NCI-H128 (cell line): ENCODE measurements at regions not wholly inside any gene's neighbourhood (a gene's known extent, or its start where the extent isn't known, plus 50 kb on each side); places are given as distances from the start of the nearest gene placed in this dataset.
"Not testable (repeated sequence)": the region's sequence is repeated elsewhere in the genome, so short reads cannot be mapped to it uniquely, and the experiment has no call there.

Experiments
- DNase-seq: peaks from one replicate; lab custom pipeline; 2025; ENCODE audit not compliant: unreplicated experiment; lab: John Stamatoyannopoulos, UW

DNA sequence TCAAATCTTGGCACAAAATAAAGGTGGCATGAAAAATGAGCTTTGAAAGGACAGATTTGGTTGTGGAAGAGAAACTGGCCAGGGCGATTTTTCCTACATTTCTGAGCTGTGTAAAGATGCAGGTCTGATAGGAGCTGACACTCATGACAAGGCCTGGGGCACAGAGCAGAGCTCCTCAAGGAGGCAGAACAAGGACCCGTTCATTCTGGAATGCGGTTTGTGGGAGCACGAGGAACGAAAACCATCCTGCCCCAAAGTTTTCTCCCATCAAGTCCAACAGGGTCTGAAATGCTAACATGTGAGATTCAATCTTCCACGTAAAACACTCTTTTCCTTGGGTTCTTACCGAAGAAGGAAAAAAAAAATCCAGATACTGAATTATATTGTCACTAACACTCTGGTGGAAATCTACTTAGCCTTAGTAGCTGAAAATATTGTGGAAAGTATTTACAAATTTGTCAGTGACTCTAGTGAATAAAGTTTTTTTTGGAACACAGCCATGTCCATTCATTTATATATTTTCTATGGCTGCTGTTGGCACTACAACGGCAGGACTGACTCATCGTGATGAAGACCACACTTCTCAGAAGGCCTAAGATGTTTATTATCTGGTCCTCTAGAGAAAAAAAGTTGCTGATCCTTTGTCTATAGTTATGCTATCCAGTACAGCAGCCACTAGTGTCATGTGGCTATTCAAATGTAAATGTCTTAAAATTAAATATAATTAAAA, 215.7 kb downstream of the BAMBI start:
- DNase-seq = no peak

DNA sequence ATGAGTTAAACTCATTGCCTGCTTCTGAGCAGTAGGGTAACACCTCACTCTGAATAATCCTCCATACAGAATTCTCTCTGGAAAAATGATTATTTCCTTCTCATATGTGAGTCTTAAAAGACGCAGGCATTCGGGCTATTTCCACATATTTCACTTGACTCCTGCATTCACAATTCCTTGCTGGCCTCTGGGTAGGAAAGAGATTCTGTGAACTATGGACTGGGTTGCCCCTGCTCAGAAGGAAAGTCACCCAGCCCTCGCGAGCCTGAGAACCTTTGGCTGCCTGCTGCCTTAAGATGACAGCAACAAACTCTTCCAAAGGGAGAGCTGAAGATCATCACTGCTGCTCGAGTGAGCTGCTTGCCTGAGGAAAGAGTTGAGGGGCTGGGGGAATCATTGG, 216.8 kb downstream of the BAMBI start:
- DNase-seq = no peak

DNA sequence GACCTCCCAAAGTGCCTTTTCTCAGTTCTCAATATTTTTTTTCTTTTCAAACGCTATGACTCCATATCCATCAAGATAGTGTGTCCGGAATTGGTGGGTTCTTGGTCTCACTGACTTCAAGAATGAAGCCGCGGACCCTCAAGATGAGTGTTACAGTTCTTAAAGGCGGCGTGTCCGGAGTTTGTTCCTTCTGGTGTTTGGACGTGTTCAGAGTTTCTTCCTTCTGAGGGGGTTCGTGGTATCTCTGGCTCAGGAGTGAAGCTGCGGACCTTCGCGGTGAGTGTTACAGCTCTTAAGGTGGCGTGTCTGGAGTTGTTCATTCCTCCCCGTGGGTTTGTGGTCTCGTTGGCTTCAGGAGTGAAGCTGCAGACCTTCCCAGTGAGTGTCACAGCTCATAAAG, 218.3 kb downstream of the BAMBI start:
- DNase-seq = not testable (repeated sequence)

DNA sequence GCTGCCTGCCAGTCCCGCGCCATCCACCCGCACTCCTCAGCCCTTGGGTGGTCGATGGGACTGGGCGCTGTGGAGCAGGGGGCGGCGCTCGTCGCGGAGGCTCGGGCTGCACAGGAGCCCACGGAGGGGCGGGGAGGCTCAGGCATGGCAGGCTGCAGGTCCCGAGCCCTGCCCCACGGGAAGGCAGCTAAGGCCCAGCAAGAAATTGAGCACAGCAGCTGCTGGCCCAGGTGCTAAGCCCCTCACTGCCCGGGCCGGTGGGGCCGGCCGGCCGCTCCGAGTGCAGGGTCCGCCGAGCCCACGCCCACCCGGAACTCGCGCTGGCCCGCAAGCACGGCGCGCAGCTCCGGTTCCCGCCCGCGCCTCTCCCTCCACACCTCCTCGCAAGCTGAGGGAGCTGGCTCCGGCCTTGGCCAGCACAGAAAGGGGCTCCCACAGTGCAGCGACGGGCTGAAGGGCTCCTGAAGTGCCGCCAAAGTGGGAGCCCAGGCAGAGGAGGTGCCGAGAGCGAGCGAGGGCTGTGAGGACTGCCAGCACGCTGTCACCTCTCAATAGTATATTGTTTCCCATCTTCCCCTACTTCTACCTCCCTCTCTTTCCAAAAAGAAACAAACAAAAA, 219.6 kb downstream of the BAMBI start:
- not testable (repeated sequence) for DNase-seq

DNA sequence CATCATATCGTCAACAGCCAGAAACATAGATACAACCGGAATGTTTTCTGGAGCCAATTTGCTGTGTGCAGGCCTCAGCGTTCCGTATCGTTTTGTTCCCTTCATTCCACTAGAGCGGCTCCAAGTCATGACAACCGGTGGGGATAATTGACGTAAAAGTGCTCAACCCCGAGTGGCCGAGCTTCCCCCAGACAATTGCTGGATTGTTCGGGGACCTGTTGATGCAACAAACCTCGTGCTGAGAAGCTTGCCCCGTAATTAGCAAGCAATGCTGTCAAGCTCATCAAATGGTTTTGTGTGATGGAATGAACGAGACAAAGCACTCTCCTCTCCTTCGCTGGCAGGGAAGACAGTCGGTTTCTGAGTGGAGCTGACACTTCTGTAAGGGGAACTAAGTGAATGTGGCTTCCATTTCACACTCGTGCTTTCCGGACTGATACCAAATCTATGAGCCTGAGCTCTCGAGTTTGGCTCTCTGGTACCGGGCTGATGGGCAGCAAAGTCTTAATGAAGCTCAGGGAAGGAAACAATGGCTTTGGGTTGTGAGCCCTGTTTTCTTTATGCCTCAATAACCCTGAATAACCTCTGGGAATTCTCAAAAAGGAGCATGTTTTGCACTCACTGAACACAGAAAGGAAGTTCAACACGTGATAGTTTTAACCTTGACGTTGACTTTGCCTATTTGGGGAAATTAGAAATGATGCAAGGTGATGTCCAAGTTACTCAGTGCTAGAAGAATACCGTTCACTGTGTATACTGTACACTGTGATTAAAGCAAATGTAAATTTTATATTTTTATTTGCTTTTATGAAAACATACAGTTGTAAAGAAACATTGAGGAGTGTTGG, 220.5 kb downstream of the BAMBI start:
- no peak for DNase-seq

DNA sequence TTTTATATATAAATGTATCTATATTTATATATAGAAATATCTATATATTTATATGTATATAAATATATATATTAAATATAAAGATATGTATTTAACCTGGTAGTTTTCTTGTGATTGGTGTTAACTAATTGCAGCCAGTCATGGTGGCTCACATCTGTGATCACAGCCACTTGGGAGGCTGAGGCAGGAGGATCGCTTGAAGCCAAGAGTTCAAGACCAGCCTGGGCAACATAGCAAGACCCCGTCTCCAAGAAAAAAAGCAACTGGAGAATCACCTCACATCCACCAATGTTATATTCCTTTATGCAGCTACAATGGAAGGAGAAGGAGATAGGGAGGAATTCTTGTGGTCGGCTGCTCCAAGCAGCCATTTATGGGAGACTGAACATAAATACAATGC, 224.9 kb downstream of the BAMBI start:
- DNase-seq = no peak

DNA sequence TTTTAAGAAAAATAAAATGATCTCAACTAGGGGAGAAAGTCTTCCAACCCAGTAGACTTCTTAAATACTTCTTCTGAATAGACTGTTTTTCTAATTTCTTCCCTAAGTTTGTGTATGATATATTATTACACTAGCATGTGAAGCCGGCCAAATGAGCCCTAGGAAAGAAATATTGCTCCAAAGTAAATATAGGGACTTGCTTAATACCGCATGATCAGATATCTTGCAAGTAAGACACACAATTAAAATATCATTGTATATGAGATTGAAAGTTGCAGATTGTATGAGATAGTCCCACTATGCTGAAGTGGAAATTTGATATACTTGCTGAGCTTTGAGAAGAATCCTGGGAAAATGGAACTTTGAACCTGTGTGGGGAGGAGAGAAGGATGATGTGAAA, 225.7 kb downstream of the BAMBI start:
- DNase-seq = no peak

DNA sequence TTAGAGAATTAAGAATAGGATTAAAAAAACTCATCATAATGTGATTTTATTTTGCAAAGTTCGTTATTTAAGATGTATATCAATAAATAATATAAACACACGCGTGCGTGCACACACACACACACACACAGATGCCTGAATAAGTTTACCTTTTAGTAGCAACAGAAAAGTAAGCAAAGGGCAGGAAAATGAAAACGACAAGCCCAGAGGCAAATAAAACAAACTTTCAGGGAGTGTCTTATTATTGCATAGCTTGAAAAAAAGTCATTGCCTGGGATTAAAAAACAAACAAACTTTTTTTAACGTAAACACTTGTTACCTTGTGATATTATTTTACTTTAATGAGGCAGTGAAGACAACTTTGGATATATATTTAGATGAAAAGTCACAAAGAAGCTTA, 226.4 kb downstream of the BAMBI start:
- no peak for DNase-seq

DNA sequence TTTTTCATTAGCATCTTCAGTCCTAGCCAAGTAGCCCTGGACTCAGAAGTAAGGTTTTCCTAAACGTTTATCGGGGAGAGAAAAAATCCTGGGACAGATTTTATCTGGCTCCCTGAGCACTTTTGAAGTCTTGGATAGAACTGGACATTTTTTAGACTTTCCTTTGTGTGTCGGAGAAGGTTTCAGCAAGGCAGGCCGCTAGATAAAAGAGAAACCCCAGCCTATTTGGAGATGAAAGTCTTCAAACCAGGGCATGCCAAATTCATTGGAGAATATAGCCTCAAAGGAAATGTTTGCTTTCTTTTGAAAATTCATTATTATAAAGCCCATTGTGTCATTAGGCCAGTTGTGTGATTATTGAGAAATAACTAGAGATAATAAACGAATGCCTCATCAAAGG, 228.1 kb downstream of the BAMBI start:
- no peak for DNase-seq

DNA sequence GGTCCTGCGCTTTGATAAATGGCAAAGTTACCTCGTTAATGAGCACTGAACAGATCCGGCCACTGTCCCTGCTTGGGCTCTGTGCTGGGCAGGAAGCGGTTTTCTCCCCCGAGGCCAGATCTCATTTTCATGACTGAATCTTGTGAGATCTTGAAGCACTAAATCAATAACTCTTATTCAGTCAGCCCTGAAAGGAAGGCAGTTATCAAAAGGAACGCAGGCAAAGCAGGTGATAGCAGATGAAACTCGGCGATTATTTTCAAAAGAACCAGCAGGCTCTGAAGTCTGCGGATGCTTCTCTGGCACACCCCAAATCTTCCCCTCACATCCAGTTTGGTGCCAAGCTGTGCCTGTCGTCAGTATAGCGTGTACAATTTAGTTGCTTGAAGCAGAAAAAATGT, 228.7 kb downstream of the BAMBI start:
- DNase-seq = no peak

DNA sequence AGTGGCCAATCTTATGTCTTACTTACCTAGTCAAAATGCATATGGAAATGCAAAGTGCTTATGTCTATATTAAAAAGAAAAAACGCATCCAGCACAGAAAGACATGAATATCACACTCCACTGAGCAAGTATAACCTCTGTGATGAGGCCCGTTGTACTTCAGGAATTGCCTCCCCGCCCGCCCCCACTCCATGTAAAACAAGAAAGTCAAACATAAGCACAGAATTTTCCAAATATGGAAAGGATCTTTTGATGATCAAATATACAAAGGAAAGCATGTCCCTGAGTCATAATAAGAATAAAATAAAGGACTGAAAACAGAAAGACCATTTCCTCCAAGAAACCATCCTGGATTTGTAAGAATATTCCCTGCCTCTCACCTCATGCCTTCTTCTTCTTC, 229.1 kb downstream of the BAMBI start:
- DNase-seq = no peak

DNA sequence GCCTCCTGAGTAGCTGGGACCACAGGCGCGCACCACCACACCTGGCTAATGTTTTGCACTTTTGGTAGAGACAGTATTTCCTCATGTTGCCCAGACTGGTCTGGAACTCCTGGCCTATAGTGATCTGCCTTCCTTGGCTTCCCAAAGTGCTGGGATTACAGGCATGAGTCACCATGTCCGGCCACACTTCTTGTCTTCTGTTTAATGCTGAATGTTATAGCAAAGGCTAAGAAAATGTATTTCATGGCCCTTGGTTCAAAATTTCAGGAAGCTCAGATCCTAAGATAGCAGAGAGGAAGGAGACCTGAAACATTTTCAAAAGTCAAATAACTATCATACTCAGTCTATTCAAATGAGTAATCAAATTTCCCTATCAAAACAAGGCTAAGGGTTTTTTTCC, 229.6 kb downstream of the BAMBI start:
- no peak for DNase-seq

DNA sequence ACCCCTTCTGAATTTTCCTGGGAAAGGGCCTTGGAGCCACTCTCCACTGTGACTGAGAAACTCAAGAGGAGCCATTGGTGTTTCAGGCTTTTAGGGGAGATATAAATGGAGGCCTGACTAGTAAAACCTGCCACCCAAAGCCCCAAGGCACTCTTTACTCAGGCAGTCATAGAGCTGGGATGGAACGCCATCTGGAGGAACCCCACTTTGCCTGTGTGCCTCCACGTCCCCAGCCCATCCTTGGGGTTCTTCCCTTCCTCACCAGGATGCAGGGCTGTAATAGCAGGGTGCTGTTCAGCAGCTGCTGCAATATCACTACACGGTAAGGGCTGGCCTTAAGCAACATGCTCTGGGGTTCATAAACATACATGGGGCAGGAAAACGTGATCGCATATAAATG, 232.6 kb downstream of the BAMBI start:
- no peak for DNase-seq

DNA sequence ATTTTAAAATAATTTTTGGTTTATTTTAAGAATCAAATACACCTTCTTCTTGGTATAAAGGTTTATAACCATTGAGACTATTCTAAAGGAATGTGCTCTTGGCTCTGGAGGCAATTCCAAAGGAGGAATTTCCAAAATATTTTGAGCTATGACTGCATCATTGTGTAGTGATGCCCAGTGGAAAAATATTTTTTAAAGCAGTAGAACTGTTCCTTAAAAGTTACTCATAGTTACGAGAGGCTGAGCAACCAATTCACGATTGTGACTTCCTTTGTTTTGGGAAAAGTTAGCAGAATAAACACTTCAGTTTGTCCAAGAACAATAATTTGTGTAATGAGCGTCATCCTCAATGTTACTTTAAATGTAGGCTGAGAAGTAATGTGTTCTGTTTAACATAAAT, 233.6 kb downstream of the BAMBI start:
- no peak for DNase-seq

DNA sequence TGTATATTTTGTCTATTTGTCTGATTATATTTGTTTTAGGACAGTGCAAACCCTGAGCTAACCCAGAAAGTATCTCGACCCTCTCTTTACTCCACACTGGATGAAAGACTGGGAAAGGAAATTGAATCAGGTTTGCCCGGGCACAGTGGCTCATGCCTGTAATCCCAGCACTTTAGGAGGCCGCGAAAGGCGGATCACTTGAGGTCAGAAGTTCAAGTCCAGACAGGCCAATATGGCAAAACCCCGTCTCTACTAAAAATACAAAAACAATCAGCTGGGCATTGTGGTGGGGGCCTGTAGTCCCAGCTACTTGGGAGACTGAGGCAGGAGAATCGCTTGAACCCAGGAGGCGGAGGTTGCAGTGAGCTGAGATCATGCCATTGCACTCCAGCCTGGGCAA, 234.2 kb downstream of the BAMBI start:
- not testable (repeated sequence) for DNase-seq

DNA sequence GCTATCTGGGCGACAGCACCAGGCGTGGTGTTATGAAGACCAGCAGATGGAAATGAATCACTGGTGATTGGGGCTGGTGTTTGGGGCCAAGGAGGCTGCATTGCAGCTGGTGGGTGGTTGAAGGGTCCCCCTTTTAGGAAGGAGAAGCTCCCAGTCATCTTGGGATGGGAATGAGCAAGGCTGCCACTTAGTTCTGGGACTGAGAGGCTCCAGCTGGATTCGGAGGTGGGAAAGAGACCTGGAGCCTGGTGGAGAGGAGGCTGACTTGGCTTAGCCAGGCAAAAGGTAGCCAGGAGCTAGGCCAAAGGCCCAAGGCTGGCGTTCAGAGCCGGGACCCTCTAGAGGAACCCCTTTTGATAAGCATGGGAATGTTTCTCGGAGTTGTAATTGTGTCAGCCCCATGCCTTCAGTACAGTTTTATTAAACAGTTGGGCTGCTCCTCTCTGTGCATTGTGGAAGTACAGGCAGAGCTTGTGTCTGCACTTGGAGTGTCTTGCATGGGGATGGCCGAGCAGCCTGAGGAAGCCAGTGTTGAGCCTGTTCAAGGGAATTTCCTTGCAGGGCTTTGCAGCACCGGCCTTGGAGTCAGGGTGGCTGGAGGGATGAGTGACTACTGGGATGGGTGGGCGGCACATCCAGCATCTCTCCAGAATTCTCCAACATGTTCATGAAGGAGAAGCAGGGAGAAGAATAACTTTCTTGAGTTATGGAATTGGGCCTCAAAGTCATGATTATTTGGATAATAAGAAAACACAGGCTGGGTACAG, 234.9 kb downstream of the BAMBI start:
- DNase-seq = no peak

DNA sequence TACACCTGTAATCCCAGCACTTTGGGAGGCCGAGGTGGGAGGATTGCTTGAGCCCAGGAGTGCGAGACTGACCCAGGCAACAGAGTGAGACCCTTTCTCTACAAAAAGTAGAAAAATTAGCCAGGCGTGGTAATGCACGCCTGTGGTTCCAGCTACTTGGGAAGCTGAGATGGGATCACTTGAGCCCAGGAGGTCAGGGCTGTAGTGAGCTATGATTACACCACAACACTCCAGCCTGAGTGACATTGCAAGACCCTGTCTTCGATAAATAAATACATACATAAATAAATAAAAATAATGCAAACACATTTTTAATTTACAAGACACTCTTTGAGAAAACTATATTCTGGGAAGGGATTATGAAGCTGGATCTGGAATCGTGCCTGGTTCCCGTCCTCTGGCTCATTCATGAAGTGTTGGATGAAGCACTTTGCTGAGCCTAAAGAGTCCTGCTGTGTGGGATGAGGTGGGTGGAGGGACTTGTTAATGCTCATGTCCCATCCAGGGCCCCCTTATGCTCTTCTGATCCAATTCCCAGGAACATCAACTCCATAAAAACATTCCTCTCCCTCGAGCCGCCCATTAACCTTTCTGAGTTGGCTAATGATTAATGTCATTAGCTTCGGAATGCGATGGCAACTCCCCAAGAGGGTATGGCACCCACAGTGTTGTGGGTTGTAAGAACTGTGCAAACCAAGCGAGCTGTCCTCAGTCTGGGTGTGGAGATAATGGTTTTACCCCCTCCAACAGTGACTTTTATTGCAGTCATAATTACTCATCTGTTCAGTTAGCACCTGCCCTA, 236.3 kb downstream of the BAMBI start:
- DNase-seq = no peak

DNA sequence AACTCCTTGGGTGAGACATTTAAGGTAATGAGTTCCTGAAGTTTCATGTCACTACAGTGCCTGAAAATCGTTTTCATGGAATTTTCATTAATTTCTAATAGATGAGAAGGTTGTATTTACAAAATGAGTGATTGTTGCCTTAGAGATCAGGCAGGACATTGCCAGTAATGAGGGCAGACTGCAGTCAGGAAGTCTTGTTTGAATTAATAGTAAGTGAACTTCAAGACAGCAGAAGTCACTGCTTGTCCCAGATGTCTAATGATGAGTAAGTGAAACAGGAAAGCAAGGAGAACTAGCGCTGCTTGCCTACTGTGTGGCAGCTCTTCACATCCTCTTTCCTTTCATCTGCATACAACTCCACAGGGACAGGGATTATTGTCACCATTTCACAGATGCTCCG, 237.4 kb downstream of the BAMBI start:
- DNase-seq = no peak

DNA sequence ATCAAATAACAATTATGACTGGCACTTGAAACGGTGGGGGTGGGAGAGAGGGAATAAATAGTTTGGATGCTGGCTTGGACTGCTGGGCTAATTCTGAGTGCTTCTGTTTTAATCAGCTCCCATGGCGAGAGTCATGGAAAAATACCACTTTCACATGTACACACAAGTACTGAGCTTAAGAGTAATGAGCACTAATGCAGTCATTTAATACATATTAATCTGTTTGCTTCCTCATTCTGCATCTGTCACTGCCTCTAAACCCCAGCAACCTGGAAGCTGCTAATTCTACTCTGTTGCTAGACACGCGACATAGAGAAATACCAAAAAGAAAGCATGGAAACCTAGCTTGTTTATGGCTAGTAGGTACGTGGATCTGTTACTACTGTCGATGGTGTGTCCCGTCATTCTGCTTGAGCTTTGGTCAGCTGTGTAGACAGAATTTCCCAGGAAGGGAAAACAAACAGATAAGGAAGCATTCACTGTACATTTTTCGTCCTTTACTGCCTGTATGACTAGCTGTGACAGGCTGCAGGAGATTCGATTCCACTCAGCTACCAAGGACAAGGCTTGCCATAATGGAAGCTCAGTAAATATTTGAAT, 238.8 kb downstream of the BAMBI start:
- DNase-seq = peak; percentile 8

DNA sequence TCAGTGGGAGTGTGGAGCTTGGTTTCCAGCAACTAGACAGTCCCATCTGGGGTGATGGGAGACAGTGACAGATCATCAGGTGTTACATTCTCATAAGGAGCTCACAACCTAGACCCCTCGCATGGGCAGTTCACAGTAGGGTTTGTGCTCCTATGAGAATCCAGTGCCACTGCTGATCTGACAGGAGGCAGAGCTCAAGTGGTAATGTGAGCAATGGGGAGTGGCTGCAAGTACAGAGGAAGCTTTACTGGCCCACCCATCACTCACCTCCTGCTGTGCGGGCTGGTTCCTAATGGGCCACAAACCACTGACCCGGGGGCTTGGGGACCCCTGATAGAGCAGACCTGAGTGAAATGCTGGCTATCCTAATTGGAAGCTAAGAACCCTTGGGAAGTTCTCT, 242.8 kb downstream of the BAMBI start:
- DNase-seq = no peak
